Adrenal gland (tissue), 9 donors: ENCODE measurements at regions not wholly inside any gene's neighbourhood (a gene's known extent, or its start where the extent isn't known, plus 50 kb on each side); places are given as distances from the start of the nearest gene placed in this dataset.

Source experiments
- DNase-seq, 7 donors: peaks; one replicate each; pipeline ENCODE4 v3.0.0-alpha.2; 2019 to 2020
- H3K27ac ChIP-seq, 5 donors: fragments of 200-600 bp; sonication (generic) in 4 of 5; 1 replicate in 3 of 5; 2 replicates in 2 of 5; pipeline versions ENCODE4 v1.5.1 to v1.8.0; 2016 to 2020; ENCODE audit warnings: mild to moderate bottlenecking in 1 of 5
- H3K27me3 ChIP-seq: fragments of 200-600 bp; 2 replicates; pipeline ENCODE4 v1.8.0; 2021
- H3K36me3 ChIP-seq, 2 donors: fragments of 200-600 bp; replicated peaks in 1 of 2; 1 replicate in 1 of 2; 2 replicates in 1 of 2; pipeline versions ENCODE4 v1.5.1 to v1.8.0; 2018 to 2022
- H3K4me1 ChIP-seq, 2 donors: fragments of 200-600 bp; replicated peaks in 1 of 2; 1 replicate in 1 of 2; 2 replicates in 1 of 2; pipeline versions ENCODE4 v1.5.1 to v1.8.0; 2018 to 2021
- H3K4me3 ChIP-seq, 4 donors: fragments of 200-600 bp; sonication (generic) in 3 of 4; one replicate each; pipeline ENCODE4 v1.5.1; 2016 to 2018
- H3K9me3 ChIP-seq, 3 donors: fragments of 200-600 bp; sonication (generic) in 1 of 3; replicated peaks in 1 of 3; 1 replicate in 2 of 3; 2 replicates in 1 of 3; pipeline versions ENCODE4 v1.5.1 to v1.8.0; 2016 to 2021
- POLR2A ChIP-seq, 2 donors: fragments of 450-650 bp; IDR thresholded peaks; one replicate each; pipeline ENCODE4 v1.6.1; 2017; ENCODE audit warnings: antibody characterized with exemption in 2 of 2, mild to moderate bottlenecking in 2 of 2, moderate library complexity in 1 of 2
- WGBS, 4 donors: extraction: QIAGEN DNeasy Blood & Tissue Kit in 2 of 4; methylation state at CpG; one replicate each; pipeline versions ENCODE4 v1.1.5 to v1.1.7; 2013 to 2017; 5-methylcytosine and 5-hydroxymethylcytosine counted together
- intact Hi-C, 2 donors: fragments of 100-400 bp; cut with DNase I; formaldehyde crosslinking; loops; one replicate each; pipeline versions ENCODE4 v1.14.1 to v1.15.0; 2022 to 2023
- TF ChIP-seq, protein P1 (sequence below), 6 experiments: fragments of 450-650 bp in 4 of 6; fragments of 200-600 bp in 2 of 6; sonication (generic) in 1 of 6; IDR thresholded peaks; 1 replicate in 5 of 6; 2 replicates in 1 of 6; pipeline versions ENCODE4 v1.5.1 to v1.8.0; 2016 to 2021; ENCODE audit warnings: antibody characterized with exemption in 6 of 6, mild to moderate bottlenecking in 2 of 6, moderate library complexity in 1 of 6
- donor health status: healthy with polysubstance abuse.
- donor health status: Bipolar disorder and iron deficiency.
- donor health status: DM: yes; HTN: yes; CAD: no.
- donor health status: DM: no; HTN: no; CAD: no.
- donor health status: DM: no; HTN: no; CAD: no.

DNA sequence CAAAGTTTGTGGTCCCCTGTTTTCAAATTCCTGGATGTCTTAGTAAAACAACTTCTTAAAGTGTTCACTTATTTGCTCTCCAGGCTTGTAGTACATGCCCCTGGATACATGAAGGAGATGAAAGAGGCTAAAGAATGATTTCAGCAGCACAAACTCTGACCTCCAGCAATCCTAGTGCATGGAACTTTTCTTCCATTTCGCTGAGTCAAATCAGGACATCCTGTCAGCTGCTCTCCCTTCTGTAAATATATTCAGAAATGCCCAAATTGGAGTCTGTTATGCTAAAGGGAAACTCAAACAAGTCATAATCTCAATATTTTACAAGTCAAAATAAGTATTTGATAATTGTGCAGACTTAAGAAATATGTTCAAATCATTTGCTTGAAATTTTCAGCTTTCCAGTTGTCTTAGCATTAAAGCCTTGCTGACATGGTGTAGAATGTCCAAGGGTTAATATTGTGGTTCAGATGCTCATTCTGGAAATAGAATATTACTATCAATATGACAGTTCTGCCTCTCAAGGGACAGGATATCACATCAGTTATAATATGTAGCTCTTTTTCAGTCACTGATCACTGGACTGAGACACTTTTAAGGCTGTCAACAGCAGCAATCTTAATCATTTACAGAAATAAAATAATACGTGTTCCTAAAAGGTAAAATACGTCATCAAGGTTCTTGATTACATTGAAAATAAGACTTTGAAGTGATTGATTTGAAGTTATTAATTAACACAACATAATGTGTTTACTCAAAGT is 1157.3 kb downstream of the PLA2G4A start:
- intact Hi-C loops, result no loop called here
- Histone ChIP-seq H3K27me3 (no peaks in the 10 kb centered on the region), H3K36me3 (no peaks in the 10 kb centered on the region), H3K27ac (no peak overlapping the region), H3K9me3 (no peaks in the 10 kb centered on the region), H3K4me3 (no peak overlapping the region), H3K4me1 (no peaks in the 10 kb centered on the region)
- 62 to 68% (median 63%) methylated on average over 3 of the region's 3 CpGs for WGBS, 4 donors
- no peak for DNase-seq
- TF ChIP-seq POLR2A (IDR thresholded peaks at IDR 0.05), result no peak
- TF ChIP-seq, protein P1, sequence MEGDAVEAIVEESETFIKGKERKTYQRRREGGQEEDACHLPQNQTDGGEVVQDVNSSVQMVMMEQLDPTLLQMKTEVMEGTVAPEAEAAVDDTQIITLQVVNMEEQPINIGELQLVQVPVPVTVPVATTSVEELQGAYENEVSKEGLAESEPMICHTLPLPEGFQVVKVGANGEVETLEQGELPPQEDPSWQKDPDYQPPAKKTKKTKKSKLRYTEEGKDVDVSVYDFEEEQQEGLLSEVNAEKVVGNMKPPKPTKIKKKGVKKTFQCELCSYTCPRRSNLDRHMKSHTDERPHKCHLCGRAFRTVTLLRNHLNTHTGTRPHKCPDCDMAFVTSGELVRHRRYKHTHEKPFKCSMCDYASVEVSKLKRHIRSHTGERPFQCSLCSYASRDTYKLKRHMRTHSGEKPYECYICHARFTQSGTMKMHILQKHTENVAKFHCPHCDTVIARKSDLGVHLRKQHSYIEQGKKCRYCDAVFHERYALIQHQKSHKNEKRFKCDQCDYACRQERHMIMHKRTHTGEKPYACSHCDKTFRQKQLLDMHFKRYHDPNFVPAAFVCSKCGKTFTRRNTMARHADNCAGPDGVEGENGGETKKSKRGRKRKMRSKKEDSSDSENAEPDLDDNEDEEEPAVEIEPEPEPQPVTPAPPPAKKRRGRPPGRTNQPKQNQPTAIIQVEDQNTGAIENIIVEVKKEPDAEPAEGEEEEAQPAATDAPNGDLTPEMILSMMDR (IDR thresholded peaks at IDR 0.05), result no peak

DNA sequence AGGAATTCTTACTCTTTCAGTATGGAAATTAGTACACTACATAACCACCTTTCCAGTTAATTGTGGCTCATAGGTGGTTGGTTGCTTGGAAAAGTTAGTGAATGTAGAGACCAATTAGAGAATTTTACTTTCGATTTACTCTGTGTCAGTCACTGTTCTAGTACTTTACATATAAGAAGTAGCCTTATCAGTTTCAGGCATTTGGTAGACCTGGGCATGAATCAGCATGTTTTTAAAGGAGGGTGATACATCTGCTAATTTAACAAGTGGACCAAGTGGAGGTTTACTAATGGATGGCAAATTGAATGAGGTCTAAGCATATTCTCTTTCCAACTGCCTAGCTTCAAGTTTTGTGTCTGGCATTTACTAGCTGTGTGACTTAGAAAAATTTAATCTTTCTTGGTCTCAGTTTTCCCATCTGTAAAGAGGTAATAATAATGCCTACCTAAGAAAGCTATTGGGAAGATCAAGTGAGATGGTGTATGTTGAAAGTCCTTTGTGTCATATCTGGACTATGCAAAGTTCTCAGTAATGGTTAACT is 1158.6 kb downstream of the PLA2G4A start:
- no peak for DNase-seq
- intact Hi-C loops, result no loop called here
- Histone ChIP-seq H3K27me3 (no peaks in the 10 kb centered on the region), H3K4me1 (no peaks in the 10 kb centered on the region), H3K36me3 (no peaks in the 10 kb centered on the region), H3K9me3 (no peaks in the 10 kb centered on the region), H3K4me3 (no peak overlapping the region), H3K27ac (no peak overlapping the region)
- 79 to 90% (median 84%) methylated on average over 1 of the region's 1 CpG for WGBS, 4 donors
- TF ChIP-seq, protein P1 (IDR thresholded peaks at IDR 0.05), result no peak
- no peak for TF ChIP-seq POLR2A (IDR thresholded peaks at IDR 0.05)

DNA sequence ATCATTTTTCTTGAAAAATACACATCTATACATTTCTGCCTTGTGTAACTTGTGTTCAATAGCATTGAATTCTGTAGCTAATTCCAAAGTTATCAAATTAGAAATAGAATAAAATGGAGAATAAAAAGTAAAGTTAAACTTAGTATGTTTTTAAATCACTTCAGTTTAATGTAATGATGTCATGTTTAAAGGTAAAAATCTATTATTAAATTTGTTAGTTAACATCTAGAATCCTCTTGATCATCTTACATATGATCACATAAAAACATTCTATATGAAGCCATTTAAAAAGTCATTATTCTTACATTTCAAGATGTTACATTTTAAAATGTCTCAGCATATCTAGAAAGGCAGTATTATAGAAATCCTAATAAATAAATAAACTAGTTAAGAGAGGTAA is 1163.2 kb downstream of the PLA2G4A start:
- Histone ChIP-seq H3K4me1 (no peaks in the 10 kb centered on the region), H3K27ac (no peak overlapping the region), H3K36me3 (no peaks in the 10 kb centered on the region), H3K9me3 (no peaks in the 10 kb centered on the region), H3K27me3 (no peaks in the 10 kb centered on the region), H3K4me3 (no peak overlapping the region)
- intact Hi-C loops, result no loop called here
- no peak for DNase-seq
- no peak for TF ChIP-seq POLR2A (IDR thresholded peaks at IDR 0.05)
- TF ChIP-seq, protein P1 (IDR thresholded peaks at IDR 0.05), result no peak

DNA sequence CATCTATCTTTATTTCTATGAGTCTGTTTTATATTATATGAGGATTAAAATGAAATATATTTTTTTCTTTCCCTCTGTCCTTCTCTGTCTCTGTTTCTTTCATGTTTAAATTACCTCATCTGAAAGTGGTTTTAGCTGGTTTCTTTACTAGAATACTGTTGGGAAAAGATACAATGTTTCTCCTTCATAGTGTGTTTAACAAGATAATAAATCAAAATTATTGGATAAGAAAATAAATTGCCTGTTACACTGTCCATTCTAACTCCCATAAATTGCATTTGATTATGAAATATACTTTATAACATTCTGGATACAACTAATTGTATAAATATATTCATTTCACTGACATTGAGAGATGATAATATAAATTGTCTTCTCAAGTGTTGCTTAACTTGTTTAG is 1168.0 kb downstream of the PLA2G4A start:
- H3K27ac ChIP-seq, result no peak overlapping the region
- DNase-seq, result no peak
- H3K9me3 ChIP-seq, result no peaks in the 10 kb centered on the region
- H3K36me3 ChIP-seq, result no peaks in the 10 kb centered on the region
- H3K4me3 ChIP-seq, result no peak overlapping the region
- H3K27me3 ChIP-seq, result no peaks in the 10 kb centered on the region
- TF ChIP-seq POLR2A (IDR thresholded peaks at IDR 0.05), result no peak
- TF ChIP-seq, protein P1 (IDR thresholded peaks at IDR 0.05), result no peak
- H3K4me1 ChIP-seq, result no peaks in the 10 kb centered on the region
- intact Hi-C loops, result no loop called here
